ENCODE measurements at regions not wholly inside any gene's neighbourhood (a gene's known extent, or its start where the extent isn't known, plus 50 kb on each side); places are given as distances from the start of the nearest gene placed in this dataset.

GRCh38 chr18:34623557-34623956, 86.5 kb upstream of the DTNA start:
- Histone ChIP-seq H3K27me3 (no peaks in the 10 kb centered on the region), H3K4me1 (no peaks in the 10 kb centered on the region), H3K4me3 (no peak overlapping the region), H3K27ac (no peak overlapping the region), H3K9me3 (no peaks in the 10 kb centered on the region), H3K36me3 (no peaks in the 10 kb centered on the region)
- TF ChIP-seq, protein P1, sequence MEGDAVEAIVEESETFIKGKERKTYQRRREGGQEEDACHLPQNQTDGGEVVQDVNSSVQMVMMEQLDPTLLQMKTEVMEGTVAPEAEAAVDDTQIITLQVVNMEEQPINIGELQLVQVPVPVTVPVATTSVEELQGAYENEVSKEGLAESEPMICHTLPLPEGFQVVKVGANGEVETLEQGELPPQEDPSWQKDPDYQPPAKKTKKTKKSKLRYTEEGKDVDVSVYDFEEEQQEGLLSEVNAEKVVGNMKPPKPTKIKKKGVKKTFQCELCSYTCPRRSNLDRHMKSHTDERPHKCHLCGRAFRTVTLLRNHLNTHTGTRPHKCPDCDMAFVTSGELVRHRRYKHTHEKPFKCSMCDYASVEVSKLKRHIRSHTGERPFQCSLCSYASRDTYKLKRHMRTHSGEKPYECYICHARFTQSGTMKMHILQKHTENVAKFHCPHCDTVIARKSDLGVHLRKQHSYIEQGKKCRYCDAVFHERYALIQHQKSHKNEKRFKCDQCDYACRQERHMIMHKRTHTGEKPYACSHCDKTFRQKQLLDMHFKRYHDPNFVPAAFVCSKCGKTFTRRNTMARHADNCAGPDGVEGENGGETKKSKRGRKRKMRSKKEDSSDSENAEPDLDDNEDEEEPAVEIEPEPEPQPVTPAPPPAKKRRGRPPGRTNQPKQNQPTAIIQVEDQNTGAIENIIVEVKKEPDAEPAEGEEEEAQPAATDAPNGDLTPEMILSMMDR (IDR thresholded peaks at IDR 0.05) = no peak
- no peak for TF ChIP-seq POLR2A (IDR thresholded peaks at IDR 0.05)
- intact Hi-C loops (cut with DNase I) = no loop called here
- no peak for DNase-seq
- WGBS, 2 donors = 81 to 87% methylated on average over 2 of the region's 2 CpGs

GRCh38 chr18:34624551-34624950, 85.5 kb upstream of the DTNA start:
- no peak overlapping the region for H3K27ac ChIP-seq
- no peaks in the 10 kb centered on the region for H3K27me3 ChIP-seq
- H3K36me3 ChIP-seq = no peaks in the 10 kb centered on the region
- DNase-seq = no peak
- no peak overlapping the region for H3K4me3 ChIP-seq
- TF ChIP-seq, protein P1 (IDR thresholded peaks at IDR 0.05) = no peak
- no peak for TF ChIP-seq POLR2A (IDR thresholded peaks at IDR 0.05)
- no peaks in the 10 kb centered on the region for H3K9me3 ChIP-seq
- WGBS, 2 donors = 22 to 26% methylated on average over 3 of the region's 3 CpGs
- intact Hi-C loops (cut with DNase I) = no loop called here
- no peaks in the 10 kb centered on the region for H3K4me1 ChIP-seq

DNA sequence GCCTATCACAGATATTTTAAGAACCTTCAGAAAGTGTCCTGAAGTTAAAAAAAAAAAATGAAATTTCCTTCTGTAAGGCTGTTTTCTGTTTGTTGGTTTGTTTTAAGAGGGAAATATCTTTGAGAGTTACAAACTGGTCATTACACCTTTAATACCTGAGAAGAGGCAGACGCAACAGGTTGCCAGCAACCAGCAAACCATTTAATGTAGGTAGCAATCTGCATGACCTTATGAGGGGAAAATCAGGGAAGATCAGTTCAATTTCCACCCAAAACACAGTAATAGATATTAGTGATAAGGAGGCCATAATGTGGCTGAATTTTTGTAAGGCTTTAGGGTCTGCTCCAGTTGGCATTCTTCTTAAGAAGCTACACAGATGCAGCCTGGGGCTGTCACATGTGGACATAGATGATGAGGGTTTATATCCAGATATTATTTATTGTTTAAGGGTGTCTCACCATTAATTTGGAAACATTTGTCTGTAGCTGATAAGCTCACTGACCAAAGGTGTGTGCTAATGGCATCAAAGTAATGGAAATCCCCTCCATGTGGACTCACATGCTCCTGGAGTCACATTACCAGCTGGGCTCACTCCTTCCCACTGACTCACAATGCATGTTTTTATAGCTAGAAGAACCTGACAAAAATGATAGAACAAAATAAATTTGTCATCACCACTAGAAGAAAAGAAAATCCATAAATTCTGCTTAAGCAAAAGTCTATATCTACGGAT, 83.5 kb upstream of the DTNA start:
- no peaks in the 10 kb centered on the region for H3K9me3 ChIP-seq
- intact Hi-C loops (cut with DNase I) = no loop called here
- WGBS, 2 donors = 91 to 94% methylated on average over 2 of the region's 2 CpGs
- DNase-seq = no peak
- H3K36me3 ChIP-seq = no peaks in the 10 kb centered on the region
- no peaks in the 10 kb centered on the region for H3K27me3 ChIP-seq
- no peak overlapping the region for H3K4me3 ChIP-seq
- H3K27ac ChIP-seq = no peak overlapping the region
- TF ChIP-seq, protein P1 (IDR thresholded peaks at IDR 0.05) = no peak
- TF ChIP-seq POLR2A (IDR thresholded peaks at IDR 0.05) = no peak
- H3K4me1 ChIP-seq = no peaks in the 10 kb centered on the region

DNA sequence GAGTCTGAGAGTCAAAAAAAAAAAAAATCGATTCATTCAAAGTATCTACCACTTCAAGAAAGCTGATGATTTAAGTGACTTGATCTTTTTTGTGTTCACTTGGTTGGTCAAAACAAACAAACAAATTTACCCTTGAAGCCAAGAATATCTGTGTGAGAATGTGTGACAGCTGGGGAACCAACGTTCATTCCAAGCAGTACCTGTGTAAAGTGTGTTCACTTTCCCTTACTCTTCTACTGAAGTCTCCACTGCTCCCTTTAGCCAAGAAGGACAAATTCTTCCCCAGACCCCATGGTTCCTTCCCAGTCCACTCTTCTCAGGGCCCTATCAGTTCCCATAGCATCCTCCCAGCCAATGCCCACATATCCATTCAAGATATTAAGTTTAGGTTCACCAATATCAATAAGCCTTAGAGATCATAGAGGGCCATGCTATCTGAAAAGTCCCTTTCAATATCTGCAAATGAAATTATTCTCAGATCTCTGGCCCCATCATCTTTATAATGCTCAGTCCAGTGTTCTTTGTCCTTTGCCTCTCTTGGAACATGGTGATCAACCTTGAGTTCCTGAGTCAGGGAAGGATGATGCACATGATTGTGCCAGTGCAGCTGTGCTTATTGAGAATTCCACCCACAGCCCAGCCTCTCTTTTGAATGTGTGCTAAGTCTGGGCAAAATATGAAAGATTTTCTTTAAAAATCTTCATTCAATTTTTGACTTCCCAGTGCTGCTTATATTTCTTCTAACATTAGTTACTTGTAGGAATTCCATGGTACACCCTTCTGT, 82.8 kb upstream of the DTNA start:
- intact Hi-C loops (cut with DNase I) = no loop called here
- no peaks in the 10 kb centered on the region for H3K9me3 ChIP-seq
- H3K27me3 ChIP-seq = no peaks in the 10 kb centered on the region
- H3K4me1 ChIP-seq = no peaks in the 10 kb centered on the region
- 74 to 81% methylated on average over 2 of the region's 2 CpGs for WGBS, 2 donors
- no peak for TF ChIP-seq POLR2A (IDR thresholded peaks at IDR 0.05)
- TF ChIP-seq, protein P1 (IDR thresholded peaks at IDR 0.05) = no peak
- no peak overlapping the region for H3K27ac ChIP-seq
- no peak for DNase-seq
- H3K4me3 ChIP-seq = no peak overlapping the region
- no peaks in the 10 kb centered on the region for H3K36me3 ChIP-seq
